Lung (tissue), 11 donors: ENCODE measurements at regions not wholly inside any gene's neighbourhood (a gene's known extent, or its start where the extent isn't known, plus 50 kb on each side); places are given as distances from the start of the nearest gene placed in this dataset.

Experiments used
- ATAC-seq: fragments of 200-7000 bp; cut with Tn5 transposase; one replicate; pipeline ENCODE4 v1.9.1; 2020; ENCODE audit warnings: moderate number of reproducible peaks; ENCODE audit not compliant: insufficient read depth, low FRiP score
- DNase-seq, 3 donors: peaks; one replicate each; pipeline ENCODE4 v3.0.0-alpha.2; 2013 to 2017
- H3K27ac ChIP-seq, 2 donors: one replicate each; pipeline ENCODE4 v1.5.1; 2013; ENCODE audit warnings: mild to moderate bottlenecking in 2 of 2, moderate library complexity in 2 of 2, control low read depth in 1 of 2, inconsistent platforms in 1 of 2, low read depth in 1 of 2, low read length in 1 of 2
- H3K27me3 ChIP-seq, 3 donors: one replicate each; pipeline ENCODE4 v1.5.1; 2013; ENCODE audit warnings: low read length in 2 of 3; ENCODE audit not compliant: control insufficient read depth in 3 of 3, insufficient read depth in 3 of 3
- H3K36me3 ChIP-seq, 4 donors: one replicate each; pipeline ENCODE4 v1.5.1; 2013; ENCODE audit warnings: low read length in 4 of 4, mild to moderate bottlenecking in 1 of 4, moderate library complexity in 1 of 4; ENCODE audit not compliant: control insufficient read depth in 4 of 4, insufficient read depth in 4 of 4
- H3K4me1 ChIP-seq, 5 donors: one replicate each; pipeline ENCODE4 v1.5.1; 2013; ENCODE audit warnings: low read length in 5 of 5, mild to moderate bottlenecking in 2 of 5, moderate library complexity in 1 of 5; ENCODE audit not compliant: control insufficient read depth in 5 of 5, insufficient read depth in 5 of 5
- H3K4me3 ChIP-seq: one replicate; pipeline ENCODE4 v1.5.1; 2013; ENCODE audit warnings: mild to moderate bottlenecking, control low read depth, moderate library complexity
- H3K9ac ChIP-seq, 2 donors: one replicate each; pipeline ENCODE4 v1.5.1; 2013; ENCODE audit warnings: low read length in 2 of 2, control low read depth in 1 of 2; ENCODE audit not compliant: insufficient read depth in 1 of 2
- H3K9me3 ChIP-seq, 4 donors: one replicate each; pipeline ENCODE4 v1.5.1; 2013; ENCODE audit warnings: low read length in 3 of 4, mild to moderate bottlenecking in 1 of 4, moderate library complexity in 1 of 4; ENCODE audit not compliant: control insufficient read depth in 4 of 4, insufficient read depth in 3 of 4
- CTCF ChIP-seq: IDR thresholded peaks from 2 replicates; pipeline ENCODE4 v1.5.1; 2012; ENCODE audit warnings: mild to moderate bottlenecking; ENCODE audit errors: control extremely low read depth, extremely low read depth
- WGBS, 2 donors: extraction: QIAGEN DNeasy Blood & Tissue Kit; methylation state at CpG; one replicate each; pipeline ENCODE4 v1.1.7; 2013; 5-methylcytosine and 5-hydroxymethylcytosine counted together
- donor health status: control.
- donor health status: control.
- donor health status: Bipolar disorder and iron deficiency.
- donor health status: healthy.
- donor health status: DM: yes; HTN: yes; CAD: no.

GRCh38 chr22:44389181-44389580, 76.4 kb upstream of the SHISAL1 start:
- Histone ChIP-seq H3K4me3 (no peak overlapping the region), H3K4me1 (peaks cover 0 to 12% (median 0%) of the 10 kb centered on the region in 5 donors), H3K27ac (no peak overlapping the region), H3K27me3 (no peaks in the 10 kb centered on the region), H3K9ac (no peak overlapping the region), H3K36me3 (no peaks in the 10 kb centered on the region), H3K9me3 (peaks cover 0 to 1% (median 0%) of the 10 kb centered on the region in 4 donors)
- DNase-seq (peak in 1 of 3 donors; percentile 7), ATAC-seq (no peak)
- 77 to 83% methylated on average over 8 of the region's 8 CpGs for WGBS, 2 donors
- no peak for TF ChIP-seq CTCF

- H3K9me3 ChIP-seq = peaks cover 0 to 1% (median 0%) of the 10 kb centered on the region in 4 donors
- no peak overlapping the region for H3K27ac ChIP-seq
- H3K4me1 ChIP-seq = peaks cover 0 to 12% (median 0%) of the 10 kb centered on the region in 5 donors
- ATAC-seq (no peak), DNase-seq (no peak)
- H3K4me3 ChIP-seq = no peak overlapping the region
- no peak for TF ChIP-seq CTCF
- 84 to 85% methylated on average over 10 of the region's 10 CpGs for WGBS, 2 donors
- no peak overlapping the region for H3K9ac ChIP-seq
- H3K36me3 ChIP-seq = no peaks in the 10 kb centered on the region
- no peaks in the 10 kb centered on the region for H3K27me3 ChIP-seq
These were observed 74.7 kb upstream of the SHISAL1 start for GRCh38 chr22:44387486-44387885.

- Histone ChIP-seq H3K9ac (no peak overlapping the region), H3K4me3 (no peak overlapping the region), H3K4me1 (peaks cover 0 to 12% (median 0%) of the 10 kb centered on the region in 5 donors), H3K27me3 (no peaks in the 10 kb centered on the region), H3K9me3 (peaks cover 0 to 1% (median 0%) of the 10 kb centered on the region in 4 donors), H3K36me3 (no peaks in the 10 kb centered on the region), H3K27ac (no peak overlapping the region)
- WGBS, 2 donors = 82 to 84% methylated on average over 20 of the region's 20 CpGs
- ATAC-seq (no peak), DNase-seq (no peak)
- no peak for TF ChIP-seq CTCF
These were observed 73.8 kb upstream of the SHISAL1 start for GRCh38 chr22:44386386-44387035.

- Histone ChIP-seq H3K36me3 (no peaks in the 10 kb centered on the region), H3K4me3 (no peak overlapping the region), H3K9ac (no peak overlapping the region), H3K9me3 (peaks cover 0 to 1% (median 0%) of the 10 kb centered on the region in 4 donors), H3K27ac (no peak overlapping the region), H3K27me3 (no peaks in the 10 kb centered on the region), H3K4me1 (peaks cover 0 to 11% (median 2%) of the 10 kb centered on the region in 5 donors)
- TF ChIP-seq CTCF = no peak
- no peak for DNase-seq
- ATAC-seq = no peak
- 90% methylated on average over 12 of the region's 12 CpGs for WGBS, 2 donors
These were observed 73.0 kb upstream of the SHISAL1 start for GRCh38 chr22:44385781-44386180.
